ENCODE measurements at regions not wholly inside any gene's neighbourhood (a gene's known extent, or its start where the extent isn't known, plus 50 kb on each side); places are given as distances from the start of the nearest gene placed in this dataset.

GRCh38 chr12:130242506-130242905, 80.2 kb downstream of the FZD10 start:
- Histone ChIP-seq H3K27me3 (ENCODE audit: control insufficient read depth in 1 of 2, insufficient read depth in 2 of 2, low read length in 2 of 2) (peaks cover 0 to 13% of the 10 kb centered on the region in 2 experiments; a peak in 2 of 5 replicates), H3K4me1 (ENCODE audit: insufficient read depth, low read length) (no peaks in the 10 kb centered on the region), H3K9ac (ENCODE audit: insufficient read depth, low read depth, low read length) (no peak overlapping the region), H3K4me2 (ENCODE audit: low read depth, low read length) (no peak overlapping the region), H3K79me2 (ENCODE audit: insufficient read depth, low read length) (no peaks in the 10 kb centered on the region), H3K27ac (ENCODE audit: extremely low read length, insufficient read depth, low read length) (no peak overlapping the region), H4K20me1 (ENCODE audit: insufficient read depth, low read length) (no peaks in the 10 kb centered on the region), H3K36me3 (replicated peaks in 1 of 2; ENCODE audit: control insufficient read depth in 1 of 2, insufficient read depth in 2 of 2, low read length in 2 of 2) (no peaks in the 10 kb centered on the region), H2AFZ (ENCODE audit: low read length) (no peak overlapping the region), H3K9me3 (ENCODE audit: low read length) (no peaks in the 10 kb centered on the region), H3K4me3 (replicated peaks in 1 of 3; ENCODE audit: insufficient read depth in 1 of 3, low read depth in 2 of 3, low read length in 3 of 3) (no peak overlapping the region)
- in situ Hi-C loops (cut with HindIII; ENCODE audit: extremely low pct_ligation_motif_present, low pct_unique_long_range_greater_than_20kb) (no loop called here), intact Hi-C loops (cut with micrococcal nuclease; ENCODE audit: unreplicated experiment) (no loop called here)
- no TSS peak for BruUV-seq (replicated peaks)
- ATAC-seq (no peak), DNase-seq (ENCODE audit: low spot score) (no peak), FAIRE-seq (no peak)
- ChIA-PET CTCF (ENCODE audit: low intra/inter-chr PET ratio, low total read pairs) (no interaction called here), POLR2A (no interaction called here)
- TF ChIP-seq HES4 (CRISPR knock-in tag; IDR thresholded peaks at IDR 0.05; ENCODE audit: borderline replicate concordance): no peak
- no peak for TF ChIP-seq FOXC1 (CRISPR knock-in tag; IDR thresholded peaks at IDR 0.05; ENCODE audit: borderline replicate concordance)
- TF ChIP-seq ZNF839 (CRISPR knock-in tag; IDR thresholded peaks at IDR 0.05; ENCODE audit: borderline replicate concordance): no peak
- no peak for TF ChIP-seq ZNF256 (CRISPR knock-in tag; conservative IDR thresholded peaks at IDR 0.05)
- TF ChIP-seq FOXK2 (IDR thresholded peaks at IDR 0.05): no peak
- no peak for TF ChIP-seq MED8 (CRISPR knock-in tag; IDR thresholded peaks at IDR 0.05; ENCODE audit: insufficient replicate concordance)
- no peak for TF ChIP-seq ZNF678 (CRISPR knock-in tag; IDR thresholded peaks at IDR 0.05)
- TF ChIP-seq SIN3A (IDR thresholded peaks at IDR 0.05; ENCODE audit: borderline replicate concordance, low read depth, low read length): no peak
- TF ChIP-seq RBAK (CRISPR knock-in tag; IDR thresholded peaks at IDR 0.05): no peak
- no peak for TF ChIP-seq POLR2A (IDR thresholded peaks at IDR 0.05; ENCODE audit: insufficient read depth in 1 of 2, low read depth in 2 of 2, low read length in 2 of 2)
- WGBS (ENCODE audit: low lambda C conversion rate): 23% methylated on average over 6 of the region's 7 CpGs

GRCh38 chr12:130245251-130245650, 83.0 kb downstream of the FZD10 start:
- intact Hi-C loops (cut with micrococcal nuclease; ENCODE audit: unreplicated experiment) (no loop called here), in situ Hi-C loops (cut with HindIII; ENCODE audit: extremely low pct_ligation_motif_present, low pct_unique_long_range_greater_than_20kb) (no loop called here)
- Histone ChIP-seq H3K4me1 (ENCODE audit: insufficient read depth, low read length) (no peaks in the 10 kb centered on the region), H3K27me3 (ENCODE audit: control insufficient read depth in 1 of 2, insufficient read depth in 2 of 2, low read length in 2 of 2) (peaks cover 0 to 13% of the 10 kb centered on the region in 2 experiments; a peak in 2 of 5 replicates), H3K36me3 (replicated peaks in 1 of 2; ENCODE audit: control insufficient read depth in 1 of 2, insufficient read depth in 2 of 2, low read length in 2 of 2) (no peaks in the 10 kb centered on the region), H3K4me3 (replicated peaks in 1 of 3; ENCODE audit: insufficient read depth in 1 of 3, low read depth in 2 of 3, low read length in 3 of 3) (no peak overlapping the region), H4K20me1 (ENCODE audit: insufficient read depth, low read length) (no peaks in the 10 kb centered on the region), H3K9ac (ENCODE audit: insufficient read depth, low read depth, low read length) (no peak overlapping the region), H2AFZ (ENCODE audit: low read length) (no peak overlapping the region), H3K79me2 (ENCODE audit: insufficient read depth, low read length) (no peaks in the 10 kb centered on the region), H3K4me2 (ENCODE audit: low read depth, low read length) (no peak overlapping the region), H3K9me3 (ENCODE audit: low read length) (no peaks in the 10 kb centered on the region), H3K27ac (ENCODE audit: extremely low read length, insufficient read depth, low read length) (no peak overlapping the region)
- ATAC-seq (no peak), DNase-seq (ENCODE audit: low spot score) (no peak), FAIRE-seq (no peak)
- ChIA-PET POLR2A (no interaction called here), CTCF (ENCODE audit: low intra/inter-chr PET ratio, low total read pairs) (no interaction called here)
- WGBS (ENCODE audit: low lambda C conversion rate): 0% methylated on average over 6 of the region's 6 CpGs
- BruUV-seq (replicated peaks): no TSS peak
- TF ChIP-seq RAD51 (IDR thresholded peaks at IDR 0.05; ENCODE audit: borderline replicate concordance): no peak
- TF ChIP-seq MAFF (IDR thresholded peaks at IDR 0.05; ENCODE audit: low read depth, low read length): no peak
- no peak for TF ChIP-seq ZNF768 (CRISPR knock-in tag; IDR thresholded peaks at IDR 0.05)
- TF ChIP-seq DMAP1 (CRISPR knock-in tag; IDR thresholded peaks at IDR 0.05): no peak
- TF ChIP-seq ISL2 (CRISPR knock-in tag; IDR thresholded peaks at IDR 0.05): no peak
- TF ChIP-seq DMTF1 (CRISPR knock-in tag; IDR thresholded peaks at IDR 0.05): no peak
- TF ChIP-seq ZFP41 (CRISPR knock-in tag; IDR thresholded peaks at IDR 0.05; ENCODE audit: borderline replicate concordance): no peak
- TF ChIP-seq WIZ (CRISPR knock-in tag; IDR thresholded peaks at IDR 0.05): no peak
